Astrocyte of the spinal cord (primary cell): ENCODE measurements at regions not wholly inside any gene's neighbourhood (a gene's known extent, or its start where the extent isn't known, plus 50 kb on each side); places are given as distances from the start of the nearest gene placed in this dataset.

Experiments
- DNase-seq: peaks from one replicate; pipeline ENCODE4 v3.0.0; 2011; ENCODE audit warnings: low read depth, low spot score
- H3K4me3 ChIP-seq: 2 replicates; pipeline ENCODE4 v1.5.1; 2011; ENCODE audit warnings: low read depth, mild to moderate bottlenecking, low read length, moderate library complexity
- in situ Hi-C: cut with HindIII; loops from 2 replicates; pipeline ENCODE4 v1.10.0; 2017; ENCODE audit warnings: low sequenced_read_pairs
- TF ChIP-seq, protein P1 (sequence below): IDR thresholded peaks from 2 replicates; pipeline ENCODE4 v1.5.1; 2012; ENCODE audit warnings: low read depth, mild to moderate bottlenecking, low read length, inconsistent platforms

DNA sequence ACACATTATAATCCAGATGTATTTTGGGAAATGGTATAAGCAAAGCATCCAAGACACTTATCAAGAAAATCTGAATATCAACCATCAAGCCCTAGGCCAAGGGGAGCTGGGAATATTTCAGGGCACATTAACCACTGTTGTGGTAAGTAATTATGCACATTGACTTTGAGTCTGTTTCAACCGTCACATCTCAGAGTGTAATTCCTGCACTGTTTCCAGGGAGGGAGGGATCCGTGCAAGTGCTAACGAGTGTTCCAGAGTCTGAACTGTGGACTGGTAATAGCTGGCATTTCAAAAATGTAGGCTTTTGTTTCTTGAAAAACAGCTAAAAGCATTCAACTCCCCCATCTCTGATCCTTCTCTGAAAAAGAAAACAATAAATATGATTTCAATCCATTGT is 681.6 kb downstream of the BCL11A start:
- no peak for DNase-seq
- TF ChIP-seq, protein P1, sequence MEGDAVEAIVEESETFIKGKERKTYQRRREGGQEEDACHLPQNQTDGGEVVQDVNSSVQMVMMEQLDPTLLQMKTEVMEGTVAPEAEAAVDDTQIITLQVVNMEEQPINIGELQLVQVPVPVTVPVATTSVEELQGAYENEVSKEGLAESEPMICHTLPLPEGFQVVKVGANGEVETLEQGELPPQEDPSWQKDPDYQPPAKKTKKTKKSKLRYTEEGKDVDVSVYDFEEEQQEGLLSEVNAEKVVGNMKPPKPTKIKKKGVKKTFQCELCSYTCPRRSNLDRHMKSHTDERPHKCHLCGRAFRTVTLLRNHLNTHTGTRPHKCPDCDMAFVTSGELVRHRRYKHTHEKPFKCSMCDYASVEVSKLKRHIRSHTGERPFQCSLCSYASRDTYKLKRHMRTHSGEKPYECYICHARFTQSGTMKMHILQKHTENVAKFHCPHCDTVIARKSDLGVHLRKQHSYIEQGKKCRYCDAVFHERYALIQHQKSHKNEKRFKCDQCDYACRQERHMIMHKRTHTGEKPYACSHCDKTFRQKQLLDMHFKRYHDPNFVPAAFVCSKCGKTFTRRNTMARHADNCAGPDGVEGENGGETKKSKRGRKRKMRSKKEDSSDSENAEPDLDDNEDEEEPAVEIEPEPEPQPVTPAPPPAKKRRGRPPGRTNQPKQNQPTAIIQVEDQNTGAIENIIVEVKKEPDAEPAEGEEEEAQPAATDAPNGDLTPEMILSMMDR: no peak
- in situ Hi-C loops: no loop called here
- no peak overlapping the region for H3K4me3 ChIP-seq

DNA sequence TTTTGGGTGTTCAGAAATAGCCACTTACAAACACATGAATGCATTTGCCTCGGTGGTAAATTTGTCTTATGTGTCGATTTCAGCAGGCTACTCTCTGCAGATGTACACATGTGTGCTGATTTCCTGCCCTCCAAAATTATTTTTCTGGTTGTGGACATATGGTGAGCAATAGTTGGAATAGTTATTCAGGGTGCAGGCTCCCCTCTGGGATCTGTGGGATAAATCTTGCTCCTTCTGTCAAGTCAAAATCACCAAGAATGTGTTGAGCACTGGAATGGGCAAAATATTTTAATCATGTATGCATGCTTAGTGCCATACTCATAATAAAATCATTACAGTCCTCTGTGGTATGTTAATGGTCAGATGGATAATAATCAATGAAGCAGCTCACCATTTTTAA is 684.5 kb downstream of the BCL11A start:
- TF ChIP-seq, protein P1: no peak
- in situ Hi-C loops: no loop called here
- H3K4me3 ChIP-seq: no peak overlapping the region
- no peak for DNase-seq

DNA sequence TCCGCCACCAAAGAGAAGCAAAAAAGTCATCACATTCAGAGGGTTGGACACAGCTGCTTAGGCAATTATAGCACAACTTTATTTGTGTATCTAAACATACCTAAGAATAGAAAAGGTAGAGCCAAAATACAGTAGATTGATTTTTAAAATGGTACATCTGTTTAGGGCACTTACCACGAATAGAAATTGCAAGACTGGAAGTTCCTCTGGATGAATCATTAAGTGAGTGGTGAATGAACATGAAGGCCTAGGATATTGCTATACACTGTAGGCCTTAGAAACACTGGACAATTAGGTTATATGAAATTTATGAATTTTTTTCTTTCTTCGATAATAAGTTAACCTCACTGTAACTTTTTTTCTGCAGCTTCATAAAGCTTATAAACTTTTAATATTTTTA is 687.0 kb downstream of the BCL11A start:
- H3K4me3 ChIP-seq: no peak overlapping the region
- no peak for DNase-seq
- in situ Hi-C loops: no loop called here
- TF ChIP-seq, protein P1: no peak

DNA sequence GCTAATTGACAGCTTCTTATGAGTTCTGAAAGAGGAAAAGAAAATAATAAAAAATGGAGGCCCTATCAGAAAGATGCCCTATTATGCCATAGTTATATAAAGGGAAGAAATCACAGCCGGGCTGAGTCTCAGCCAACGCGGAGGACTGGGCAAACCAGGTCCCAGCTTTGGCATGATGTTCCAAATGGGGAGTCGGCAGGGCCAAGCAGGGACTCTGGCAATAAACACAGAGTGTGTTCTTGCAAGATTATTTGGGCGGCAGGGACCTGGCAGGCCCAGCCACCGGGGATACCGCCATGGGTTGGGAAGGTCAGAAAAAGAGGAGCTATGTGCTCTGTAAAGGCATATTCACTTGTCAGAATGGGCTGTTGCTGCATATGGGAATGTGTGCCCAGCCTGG is 694.9 kb downstream of the BCL11A start:
- TF ChIP-seq, protein P1: no peak

DNA sequence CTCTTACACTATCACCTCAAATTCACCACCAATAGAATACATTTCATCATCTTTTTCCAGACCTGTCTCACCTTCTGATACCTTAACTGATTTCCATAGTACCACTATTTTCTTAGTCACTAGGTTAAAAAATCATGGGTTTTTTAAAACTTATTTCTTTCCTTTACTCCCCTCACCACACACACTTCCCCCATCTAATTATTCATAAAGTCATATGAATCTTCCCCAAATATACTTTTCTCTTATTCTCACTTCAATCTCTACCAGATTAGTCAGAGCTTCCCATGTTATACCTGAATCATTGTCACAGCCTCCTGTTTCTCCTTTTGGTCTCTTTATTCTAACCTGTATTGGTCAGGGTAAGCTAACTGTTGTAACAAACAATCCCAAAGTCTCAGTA is 696.3 kb downstream of the BCL11A start:
- TF ChIP-seq, protein P1: no peak

More for the DNA sequence above, 694.9 kb downstream of the BCL11A start:
- in situ Hi-C loops: no loop called here
- H3K4me3 ChIP-seq: no peak overlapping the region
- DNase-seq: no peak

DNA sequence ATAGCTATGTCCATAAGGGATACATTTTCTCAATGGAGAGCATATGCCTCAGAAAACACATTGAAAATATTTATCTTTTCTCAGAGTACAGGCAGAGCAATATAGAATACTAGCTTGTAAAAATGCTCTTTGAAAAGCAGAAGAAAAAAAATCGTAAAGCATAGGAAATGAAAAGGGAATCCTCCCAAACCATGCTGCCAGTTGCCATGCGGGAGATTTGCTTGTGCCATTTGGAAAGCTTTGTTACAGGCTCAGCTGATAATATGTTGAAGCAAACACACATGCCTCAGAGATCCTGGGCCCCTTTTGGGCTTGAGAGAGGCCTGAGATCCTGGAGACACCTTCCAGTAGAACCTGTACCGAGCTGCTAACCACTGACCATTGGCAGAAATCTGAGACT is 697.1 kb downstream of the BCL11A start:
- no peak for DNase-seq
- TF ChIP-seq, protein P1: no peak
- H3K4me3 ChIP-seq: no peak overlapping the region
- in situ Hi-C loops: no loop called here

More for the DNA sequence above, 696.3 kb downstream of the BCL11A start:
- H3K4me3 ChIP-seq: no peak overlapping the region
- no peak for DNase-seq
- in situ Hi-C loops: no loop called here

DNA sequence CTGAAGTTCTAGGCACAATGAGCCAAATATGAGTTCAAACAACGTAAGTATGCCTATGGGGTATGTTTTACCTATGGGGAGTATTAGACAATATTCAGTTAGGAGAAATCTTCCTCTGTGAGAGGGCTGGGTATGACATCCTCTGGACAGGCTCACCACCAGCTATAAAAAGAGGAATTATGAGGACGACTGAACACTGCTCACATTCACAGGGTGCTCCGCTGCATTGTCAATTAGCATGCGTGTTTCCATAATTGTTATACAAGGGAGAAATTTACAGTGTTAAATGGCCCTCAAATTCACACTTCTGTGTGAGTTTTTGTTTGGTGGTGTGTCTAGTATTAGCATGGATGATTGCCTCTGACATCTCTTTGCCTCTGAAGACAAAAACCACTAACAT is 700.4 kb downstream of the BCL11A start:
- no peak for DNase-seq
- H3K4me3 ChIP-seq: no peak overlapping the region
- in situ Hi-C loops: no loop called here
- TF ChIP-seq, protein P1: no peak
